HCT116 (cell line): ENCODE measurements at regions not wholly inside any gene's neighbourhood (a gene's known extent, or its start where the extent isn't known, plus 50 kb on each side); places are given as distances from the start of the nearest gene placed in this dataset.

ENCODE experiments used
- ATAC-seq: fragments of 200-7000 bp; cut with Tn5 transposase; 2 replicates; pipeline ENCODE4 v1.9.1; 2020; ENCODE audit warnings: mild to moderate bottlenecking, moderate library complexity
- BruUV-seq: library from RNA; stranded (reverse); fragments of 400-500 nt; replicated peaks from 2 replicates; lab custom pipeline; 2021; lab: Mats Ljungman, UMichigan
- CTCF ChIA-PET: fragments of 300-600 bp; sonication (Branson Sonifier 250); formaldehyde crosslinking; loops from one replicate; lab custom pipeline; 2021; ENCODE audit warnings: antibody characterized with exemption; lab: Charles Lee
- POLR2A ChIA-PET: fragments of 300-600, 350-600 bp; sonication (Branson Sonifier 250); formaldehyde crosslinking; loops from one replicate; lab custom pipeline; 2021; ENCODE audit warnings: antibody characterized with exemption; lab: Charles Lee
- RAD21 ChIA-PET, 2 experiments: fragments of 300-600 bp; sonication (Branson Sonifier 250); formaldehyde crosslinking; loops; one replicate each; lab custom pipeline; 2023; ENCODE audit warnings: low total read pairs in 2 of 2; ENCODE audit not compliant: uncharacterized antibody in 2 of 2, unreplicated experiment in 2 of 2, low non-redundant PET in 1 of 2; lab: Charles Lee
- DNase-seq: peaks from one replicate; pipeline ENCODE4 v3.0.0-alpha.2; 2010; ENCODE audit warnings: low read depth, low spot score
- H2AFZ ChIP-seq: fragments of 200-600 bp; shearing (Covaris generic), sonication (generic); 2 replicates; pipeline ENCODE4 v1.6.1; 2017; ENCODE audit warnings: low read depth, mixed run types, mixed read lengths, antibody characterized with exemption, low read length; ENCODE audit not compliant: poor library complexity, severe bottlenecking
- H3K27ac ChIP-seq: 2 replicates; pipeline ENCODE4 v1.5.1; 2012; ENCODE audit warnings: low read depth, low read length
- H3K27me3 ChIP-seq: fragments of 200-600 bp; sonication (generic); 2 replicates; pipeline ENCODE4 v1.6.1; 2016; ENCODE audit warnings: mixed run types, low read length, mixed read lengths; ENCODE audit not compliant: insufficient read depth
- H3K36me3 ChIP-seq, 2 experiments: fragments of 200-500 bp in 1 of 2; fragments of 200-600 bp in 1 of 2; sonication (Bioruptor generic) in 1 of 2; sonication (generic) in 1 of 2; 2 replicates each; pipeline versions ENCODE4 v1.5.1 to v1.6.1; 2014 to 2016; ENCODE audit warnings: low read length in 2 of 2, inconsistent platforms in 1 of 2, mixed read lengths in 1 of 2, mixed run types in 1 of 2; ENCODE audit not compliant: insufficient read depth in 2 of 2, control insufficient read depth in 1 of 2
- H3K4me1 ChIP-seq, 2 experiments: fragments of 200-600 bp in 1 of 2; sonication (generic) in 1 of 2; 2 replicates each; pipeline versions ENCODE4 v1.5.1 to v1.6.1; 2012 to 2017; ENCODE audit warnings: low read length in 2 of 2, inconsistent platforms in 1 of 2, mild to moderate bottlenecking in 1 of 2, mixed read lengths in 1 of 2, mixed run types in 1 of 2, moderate library complexity in 1 of 2; ENCODE audit not compliant: insufficient read depth in 2 of 2, control insufficient read depth in 1 of 2
- H3K4me2 ChIP-seq: fragments of 200-600 bp; sonication (generic); 2 replicates; pipeline ENCODE4 v1.6.1; 2017; ENCODE audit warnings: mixed run types, low read length, mixed read lengths
- H3K4me3 ChIP-seq, 2 experiments: fragments of 200-600 bp in 1 of 2; sonication (generic) in 1 of 2; replicated peaks in 1 of 2; 2 replicates each; pipeline ENCODE4 v1.5.1; 2011 to 2016; ENCODE audit warnings: low read length in 2 of 2, control low read depth in 1 of 2, low read depth in 1 of 2, mild to moderate bottlenecking in 1 of 2, mixed read lengths in 1 of 2, mixed run types in 1 of 2
- H3K79me2 ChIP-seq: fragments of 200-600 bp; sonication (generic); 2 replicates; pipeline ENCODE4 v1.6.1; 2017; ENCODE audit warnings: mild to moderate bottlenecking, mixed run types, low read length, moderate library complexity, mixed read lengths; ENCODE audit not compliant: insufficient read depth
- H3K9ac ChIP-seq: fragments of 200-600 bp; sonication (generic); 2 replicates; pipeline ENCODE4 v1.6.1; 2016; ENCODE audit warnings: low read length, mixed read lengths
- H3K9me2 ChIP-seq: fragments of 200-600 bp; sonication (generic), shearing (Covaris generic); 2 replicates; pipeline ENCODE4 v1.6.1; 2017; ENCODE audit warnings: mixed run types, mild to moderate bottlenecking, moderate library complexity; ENCODE audit not compliant: insufficient read depth
- H3K9me3 ChIP-seq, 2 experiments: fragments of 200-500 bp in 1 of 2; fragments of 200-600 bp in 1 of 2; sonication (Bioruptor generic) in 1 of 2; sonication (generic) in 1 of 2; 2 replicates each; pipeline ENCODE4 v1.6.1; 2014 to 2017; ENCODE audit warnings: low read length in 2 of 2, mixed read lengths in 2 of 2, inconsistent platforms in 1 of 2, low read depth in 1 of 2, mild to moderate bottlenecking in 1 of 2, mixed run types in 1 of 2, moderate library complexity in 1 of 2; ENCODE audit not compliant: control insufficient read depth in 1 of 2, insufficient read depth in 1 of 2
- H4K20me1 ChIP-seq: fragments of 200-600 bp; sonication (generic), shearing (Covaris generic); 2 replicates; pipeline ENCODE4 v1.6.1; 2017; ENCODE audit warnings: mixed run types, mild to moderate bottlenecking, moderate library complexity; ENCODE audit not compliant: insufficient read depth
- EZH2 ChIP-seq: fragments of 200-600 bp; sonication (generic); IDR thresholded peaks from 2 replicates; pipeline ENCODE4 v1.6.1; 2017; ENCODE audit warnings: antibody characterized with exemption, mixed run types
- EZH2phosphoT487 ChIP-seq: fragments of 200-600 bp; IDR thresholded peaks from 2 replicates; pipeline ENCODE4 v1.6.1; 2018; ENCODE audit warnings: antibody characterized with exemption, borderline replicate concordance
- FOSL1 ChIP-seq: IDR thresholded peaks from 2 replicates; pipeline ENCODE4 v1.6.1; 2012; ENCODE audit warnings: low read depth
- POLR2A ChIP-seq: IDR thresholded peaks from 2 replicates; pipeline ENCODE4 v1.7.0; 2011; ENCODE audit warnings: borderline replicate concordance; ENCODE audit not compliant: insufficient read depth, insufficient read length; ENCODE audit errors: extremely low read depth
- POLR2AphosphoS5 ChIP-seq: IDR thresholded peaks from 2 replicates; pipeline ENCODE4 v1.6.1; 2011; ENCODE audit warnings: mild to moderate bottlenecking, low read depth, low read length, moderate library complexity
- SIN3A ChIP-seq: IDR thresholded peaks from 2 replicates; pipeline ENCODE4 v1.6.1; 2012; ENCODE audit warnings: low read depth
- YY1 ChIP-seq: IDR thresholded peaks from 2 replicates; pipeline ENCODE4 v1.6.1; 2011; ENCODE audit warnings: low read length, low read depth, moderate library complexity, mild to moderate bottlenecking; ENCODE audit not compliant: insufficient replicate concordance; ENCODE audit errors: extremely low read depth
- ZFX ChIP-seq: fragments of 450-650 bp; IDR thresholded peaks from 2 replicates; pipeline ENCODE4 v1.6.1; 2017
- intact Hi-C: fragments of 100-400 bp; cut with micrococcal nuclease; formaldehyde crosslinking; loops from 2 replicates; pipeline ENCODE4 v1.10.0; 2022
- TF ChIP-seq, protein P1 (sequence below): IDR thresholded peaks from 2 replicates; pipeline ENCODE4 v1.6.1; 2012
- TF ChIP-seq, protein P2 (sequence below): IDR thresholded peaks from 2 replicates; pipeline ENCODE4 v1.6.1; 2012; ENCODE audit warnings: low read depth

GRCh38 chr1:229094476-229095311, 176.2 kb upstream of the RAB4A start:
- ChIA-PET RAD21 (no interaction called here), POLR2A (no interaction called here), CTCF (no interaction called here)
- H3K9ac ChIP-seq: no peak overlapping the region
- H3K4me3 ChIP-seq: no peak overlapping the region
- BruUV-seq: no TSS peak
- H4K20me1 ChIP-seq: no peaks in the 10 kb centered on the region
- H2AFZ ChIP-seq: no peak overlapping the region
- no peak for ATAC-seq
- no peaks in the 10 kb centered on the region for H3K9me2 ChIP-seq
- no peaks in the 10 kb centered on the region for H3K79me2 ChIP-seq
- TF ChIP-seq FOSL1 (no peak), POLR2A (no peak)
- TF ChIP-seq, protein P1, sequence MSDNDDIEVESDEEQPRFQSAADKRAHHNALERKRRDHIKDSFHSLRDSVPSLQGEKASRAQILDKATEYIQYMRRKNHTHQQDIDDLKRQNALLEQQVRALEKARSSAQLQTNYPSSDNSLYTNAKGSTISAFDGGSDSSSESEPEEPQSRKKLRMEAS: no peak
- no peak for DNase-seq
- no peaks in the 10 kb centered on the region for H3K9me3 ChIP-seq
- H3K27ac ChIP-seq: no peak overlapping the region
- H3K4me2 ChIP-seq: 0 out of 2 replicates have a peak overlapping the region, but pooled peaks have one; percentile 5
- no peaks in the 10 kb centered on the region for H3K27me3 ChIP-seq
- intact Hi-C loops: no loop called here
- no peaks in the 10 kb centered on the region for H3K36me3 ChIP-seq
- H3K4me1 ChIP-seq: peaks cover 19 to 25% of the 10 kb centered on the region in 2 experiments

DNA sequence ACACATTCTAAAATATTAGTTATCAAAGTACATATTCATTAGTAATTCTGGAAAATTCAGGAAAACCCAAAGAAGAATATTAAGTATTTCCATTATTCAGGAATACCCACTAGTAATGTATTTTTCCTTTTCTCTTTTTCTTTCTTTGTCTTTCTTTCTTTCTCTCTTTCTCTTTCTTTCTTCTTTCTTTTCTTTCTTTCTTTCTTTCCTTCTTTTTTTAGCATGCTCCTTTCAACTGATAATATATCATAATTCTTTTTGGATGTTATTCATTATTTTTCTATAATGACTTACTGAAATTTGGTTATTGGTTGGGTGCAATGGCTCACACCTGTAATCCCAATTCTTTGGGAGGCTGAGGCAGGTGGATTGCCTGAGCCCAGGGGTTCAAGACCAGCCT, 175.6 kb upstream of the RAB4A start:
- Histone ChIP-seq H3K27me3 (no peaks in the 10 kb centered on the region), H3K9me3 (no peaks in the 10 kb centered on the region), H2AFZ (no peak overlapping the region), H3K4me2 (0 out of 2 replicates have a peak overlapping the region, but pooled peaks have one; percentile 5), H3K36me3 (no peaks in the 10 kb centered on the region), H3K79me2 (no peaks in the 10 kb centered on the region), H3K9ac (no peak overlapping the region), H3K27ac (no peak overlapping the region), H4K20me1 (no peaks in the 10 kb centered on the region), H3K4me1 (peaks cover 19 to 25% of the 10 kb centered on the region in 2 experiments), H3K9me2 (no peaks in the 10 kb centered on the region), H3K4me3 (no peak overlapping the region)
- no peak for DNase-seq
- ChIA-PET RAD21 (no interaction called here), POLR2A (no interaction called here), CTCF (no interaction called here)
- intact Hi-C loops: no loop called here
- ATAC-seq: no peak
- no TSS peak for BruUV-seq
- TF ChIP-seq EZH2 (no peak), YY1 (no peak), EZH2phosphoT487 (no peak), ZFX (no peak), POLR2AphosphoS5 (no peak), SIN3A (no peak)
- TF ChIP-seq, protein P2, sequence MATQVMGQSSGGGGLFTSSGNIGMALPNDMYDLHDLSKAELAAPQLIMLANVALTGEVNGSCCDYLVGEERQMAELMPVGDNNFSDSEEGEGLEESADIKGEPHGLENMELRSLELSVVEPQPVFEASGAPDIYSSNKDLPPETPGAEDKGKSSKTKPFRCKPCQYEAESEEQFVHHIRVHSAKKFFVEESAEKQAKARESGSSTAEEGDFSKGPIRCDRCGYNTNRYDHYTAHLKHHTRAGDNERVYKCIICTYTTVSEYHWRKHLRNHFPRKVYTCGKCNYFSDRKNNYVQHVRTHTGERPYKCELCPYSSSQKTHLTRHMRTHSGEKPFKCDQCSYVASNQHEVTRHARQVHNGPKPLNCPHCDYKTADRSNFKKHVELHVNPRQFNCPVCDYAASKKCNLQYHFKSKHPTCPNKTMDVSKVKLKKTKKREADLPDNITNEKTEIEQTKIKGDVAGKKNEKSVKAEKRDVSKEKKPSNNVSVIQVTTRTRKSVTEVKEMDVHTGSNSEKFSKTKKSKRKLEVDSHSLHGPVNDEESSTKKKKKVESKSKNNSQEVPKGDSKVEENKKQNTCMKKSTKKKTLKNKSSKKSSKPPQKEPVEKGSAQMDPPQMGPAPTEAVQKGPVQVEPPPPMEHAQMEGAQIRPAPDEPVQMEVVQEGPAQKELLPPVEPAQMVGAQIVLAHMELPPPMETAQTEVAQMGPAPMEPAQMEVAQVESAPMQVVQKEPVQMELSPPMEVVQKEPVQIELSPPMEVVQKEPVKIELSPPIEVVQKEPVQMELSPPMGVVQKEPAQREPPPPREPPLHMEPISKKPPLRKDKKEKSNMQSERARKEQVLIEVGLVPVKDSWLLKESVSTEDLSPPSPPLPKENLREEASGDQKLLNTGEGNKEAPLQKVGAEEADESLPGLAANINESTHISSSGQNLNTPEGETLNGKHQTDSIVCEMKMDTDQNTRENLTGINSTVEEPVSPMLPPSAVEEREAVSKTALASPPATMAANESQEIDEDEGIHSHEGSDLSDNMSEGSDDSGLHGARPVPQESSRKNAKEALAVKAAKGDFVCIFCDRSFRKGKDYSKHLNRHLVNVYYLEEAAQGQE: no peak
- TF ChIP-seq, protein P1: no peak
